ENCODE measurements at regions not wholly inside any gene's neighbourhood (a gene's known extent, or its start where the extent isn't known, plus 50 kb on each side); places are given as distances from the start of the nearest gene placed in this dataset.

DNA sequence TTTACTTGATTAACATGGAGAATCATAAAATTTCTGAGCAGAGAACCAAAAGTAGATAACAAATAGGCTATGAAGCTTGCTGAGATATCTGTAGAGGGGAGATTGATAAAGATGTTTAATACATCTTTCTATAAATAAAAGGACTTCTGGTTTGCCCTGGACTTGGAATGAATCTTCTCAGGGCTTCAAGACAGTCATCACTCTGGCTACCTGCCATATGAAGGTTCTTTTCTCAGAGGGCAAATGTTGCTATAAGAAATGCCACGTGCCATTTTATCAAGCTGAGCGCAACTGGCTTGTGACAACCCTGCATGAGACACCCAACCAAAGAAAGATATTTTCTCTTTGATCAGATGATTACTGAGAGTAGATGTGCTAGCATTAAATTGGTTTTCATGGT is 192.5 kb downstream of the WNT5A start:
- DNase-seq (ENCODE audit: low read depth): no peak
- no peak overlapping the region for H3K4me3 ChIP-seq (replicated peaks; ENCODE audit: low read depth, low read length)
- TF ChIP-seq, protein P1, sequence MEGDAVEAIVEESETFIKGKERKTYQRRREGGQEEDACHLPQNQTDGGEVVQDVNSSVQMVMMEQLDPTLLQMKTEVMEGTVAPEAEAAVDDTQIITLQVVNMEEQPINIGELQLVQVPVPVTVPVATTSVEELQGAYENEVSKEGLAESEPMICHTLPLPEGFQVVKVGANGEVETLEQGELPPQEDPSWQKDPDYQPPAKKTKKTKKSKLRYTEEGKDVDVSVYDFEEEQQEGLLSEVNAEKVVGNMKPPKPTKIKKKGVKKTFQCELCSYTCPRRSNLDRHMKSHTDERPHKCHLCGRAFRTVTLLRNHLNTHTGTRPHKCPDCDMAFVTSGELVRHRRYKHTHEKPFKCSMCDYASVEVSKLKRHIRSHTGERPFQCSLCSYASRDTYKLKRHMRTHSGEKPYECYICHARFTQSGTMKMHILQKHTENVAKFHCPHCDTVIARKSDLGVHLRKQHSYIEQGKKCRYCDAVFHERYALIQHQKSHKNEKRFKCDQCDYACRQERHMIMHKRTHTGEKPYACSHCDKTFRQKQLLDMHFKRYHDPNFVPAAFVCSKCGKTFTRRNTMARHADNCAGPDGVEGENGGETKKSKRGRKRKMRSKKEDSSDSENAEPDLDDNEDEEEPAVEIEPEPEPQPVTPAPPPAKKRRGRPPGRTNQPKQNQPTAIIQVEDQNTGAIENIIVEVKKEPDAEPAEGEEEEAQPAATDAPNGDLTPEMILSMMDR (IDR thresholded peaks at IDR 0.05; ENCODE audit: low read length, missing control alignments): no peak

DNA sequence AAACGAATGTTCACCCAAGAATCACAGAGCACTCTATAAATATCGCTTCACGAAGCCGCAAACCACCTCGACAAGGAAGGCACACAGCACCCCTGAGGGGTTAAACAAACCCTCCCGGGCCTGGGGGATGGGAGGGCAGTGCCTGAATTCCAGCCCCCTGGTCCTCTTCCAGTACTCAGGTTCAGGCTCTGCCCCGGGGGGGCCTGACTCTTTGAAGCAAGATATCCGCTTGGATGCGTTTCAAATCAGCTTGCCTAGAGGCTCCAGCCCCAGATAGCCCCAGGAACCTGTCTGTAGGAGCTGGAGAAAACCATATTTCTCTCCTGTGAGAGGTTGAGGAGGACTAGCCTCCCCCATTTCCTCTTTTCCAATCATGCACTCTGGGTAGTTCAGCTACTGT is 194.7 kb downstream of the WNT5A start:
- DNase-seq (ENCODE audit: low read depth): no peak
- TF ChIP-seq, protein P1 (IDR thresholded peaks at IDR 0.05; ENCODE audit: low read length, missing control alignments): no peak
- H3K4me3 ChIP-seq (replicated peaks; ENCODE audit: low read depth, low read length): no peak overlapping the region

DNA sequence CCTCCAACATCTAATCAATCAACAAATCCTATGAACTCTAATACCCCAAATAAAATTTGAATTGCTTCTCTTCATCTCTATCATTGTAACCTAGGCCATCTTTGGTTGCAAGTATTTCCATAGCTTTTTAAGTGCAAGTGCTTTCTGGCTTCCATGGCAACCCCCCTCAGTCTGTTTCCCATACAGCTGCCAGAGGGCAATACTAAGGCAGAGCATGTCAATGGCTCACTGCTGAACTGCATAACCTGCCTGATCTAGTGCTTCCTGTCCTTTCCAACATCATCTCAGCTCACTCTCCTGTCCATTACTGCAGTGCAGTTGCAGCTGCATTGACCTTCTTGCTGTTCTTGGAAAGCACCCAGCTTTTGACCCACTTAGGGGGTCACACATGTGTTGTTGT is 198.4 kb downstream of the WNT5A start:
- TF ChIP-seq, protein P1 (IDR thresholded peaks at IDR 0.05; ENCODE audit: low read length, missing control alignments): no peak
- no peak overlapping the region for H3K4me3 ChIP-seq (replicated peaks; ENCODE audit: low read depth, low read length)
- no peak for DNase-seq (ENCODE audit: low read depth)

DNA sequence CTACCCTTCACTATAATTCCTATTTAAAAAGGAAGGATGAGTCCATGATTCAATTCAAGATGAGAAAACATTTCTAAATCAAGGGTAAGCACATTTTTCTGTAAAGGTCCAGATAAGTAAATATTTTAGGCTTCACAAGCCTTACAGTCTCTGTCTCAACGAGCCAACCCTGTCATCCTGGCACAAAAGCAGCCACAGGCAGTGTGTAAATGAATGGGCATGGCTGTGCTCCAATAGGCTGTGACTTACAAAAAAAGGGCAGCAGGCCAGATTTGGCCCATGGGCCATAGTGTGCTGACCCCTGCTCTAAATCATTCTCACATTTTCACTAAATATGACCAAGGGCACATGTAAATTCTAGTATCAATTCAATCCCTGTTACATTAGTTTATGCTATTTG is 200.4 kb downstream of the WNT5A start:
- H3K4me3 ChIP-seq (replicated peaks; ENCODE audit: low read depth, low read length): no peak overlapping the region
- TF ChIP-seq, protein P1 (IDR thresholded peaks at IDR 0.05; ENCODE audit: low read length, missing control alignments): no peak
- DNase-seq (ENCODE audit: low read depth): no peak

DNA sequence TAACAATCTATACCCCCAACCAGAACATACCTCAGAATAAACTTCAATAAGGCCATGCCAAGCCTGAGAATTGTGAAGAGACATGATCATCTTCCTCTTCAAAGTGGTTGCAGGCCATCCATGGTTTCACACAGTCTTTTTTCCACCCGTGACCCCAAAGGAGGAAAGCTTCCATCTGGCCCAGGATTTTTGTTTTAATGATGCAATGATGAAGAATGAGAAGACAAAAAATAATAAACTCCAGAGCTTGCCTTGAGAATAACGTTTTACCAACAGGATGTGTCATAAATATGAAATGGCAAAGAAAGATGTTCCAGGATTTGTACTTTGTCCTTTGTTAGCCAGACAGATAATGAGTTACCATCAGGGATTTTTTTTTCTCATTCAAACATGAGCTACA is 201.9 kb downstream of the WNT5A start:
- no peak overlapping the region for H3K4me3 ChIP-seq (replicated peaks; ENCODE audit: low read depth, low read length)
- TF ChIP-seq, protein P1 (IDR thresholded peaks at IDR 0.05; ENCODE audit: low read length, missing control alignments): no peak
- no peak for DNase-seq (ENCODE audit: low read depth)

DNA sequence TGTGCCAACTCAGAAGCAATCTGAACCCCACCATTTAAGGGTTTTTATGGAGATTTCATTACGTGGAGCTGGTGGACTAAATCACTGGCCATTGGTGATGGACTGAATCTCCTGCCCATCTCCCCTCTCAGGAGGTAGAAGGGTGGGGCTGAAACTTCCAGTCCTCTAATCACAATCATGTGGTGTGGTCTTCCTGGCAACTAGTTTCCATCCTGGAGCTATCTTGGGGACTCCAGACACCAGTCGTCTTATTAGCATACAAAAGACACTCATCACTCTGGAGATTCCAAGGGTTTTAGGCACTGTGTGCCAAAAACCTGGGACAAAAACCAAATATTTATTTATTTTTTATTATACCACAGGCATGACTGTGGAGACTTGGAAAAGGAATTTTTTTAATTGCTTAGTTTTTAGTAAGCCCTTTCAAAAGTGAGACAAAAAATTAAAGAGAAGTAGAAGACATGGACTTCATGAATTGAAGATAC is 203.6 kb downstream of the WNT5A start:
- DNase-seq (ENCODE audit: low read depth): no peak
- no peak overlapping the region for H3K4me3 ChIP-seq (replicated peaks; ENCODE audit: low read depth, low read length)
- TF ChIP-seq, protein P1 (IDR thresholded peaks at IDR 0.05; ENCODE audit: low read length, missing control alignments): no peak

DNA sequence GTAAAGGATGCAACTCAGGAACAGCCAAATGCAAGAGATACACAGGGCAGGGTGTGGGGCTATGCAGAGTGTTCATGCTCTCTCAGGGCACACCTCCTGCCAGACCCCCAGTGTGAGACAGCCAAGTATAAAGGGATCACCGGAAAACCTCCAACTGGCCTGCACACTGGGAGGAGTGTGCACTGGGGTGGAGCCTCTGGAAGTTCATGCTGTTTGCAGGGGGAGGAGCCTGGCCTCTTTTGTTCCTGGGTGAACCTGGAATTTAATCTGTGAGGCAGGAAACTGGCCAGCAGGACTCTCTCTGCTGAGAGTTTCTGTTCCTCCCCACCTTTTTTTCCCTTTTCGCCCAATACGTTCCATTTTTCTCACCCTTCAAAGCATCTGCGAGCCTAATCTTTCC is 204.1 kb downstream of the WNT5A start:
- DNase-seq (ENCODE audit: low read depth): no peak
- TF ChIP-seq, protein P1 (IDR thresholded peaks at IDR 0.05; ENCODE audit: low read length, missing control alignments): no peak
- H3K4me3 ChIP-seq (replicated peaks; ENCODE audit: low read depth, low read length): no peak overlapping the region
